Fibroblast of the aortic adventitia (primary cell): ENCODE measurements at regions not wholly inside any gene's neighbourhood (a gene's known extent, or its start where the extent isn't known, plus 50 kb on each side); places are given as distances from the start of the nearest gene placed in this dataset.
A peak's percentile ranks its signal among the peaks of the same experiment; 100 is the strongest.
"Not testable (repeated sequence)": the region's sequence is repeated elsewhere in the genome, so short reads cannot be mapped to it uniquely, and the experiment has no call there.

Experiments
- DNase-seq: peaks from one replicate; pipeline ENCODE4 v3.0.0-alpha.2; 2010; ENCODE audit warnings: low read depth
- H3K4me3 ChIP-seq: 2 replicates; pipeline ENCODE4 v1.5.1; 2011; ENCODE audit warnings: low read depth, mild to moderate bottlenecking, control low read depth, low read length, moderate library complexity
- CTCF ChIP-seq: IDR thresholded peaks from 2 replicates; pipeline ENCODE4 v1.5.1; 2011; ENCODE audit warnings: mild to moderate bottlenecking, low read length, control low read depth, inconsistent platforms; ENCODE audit not compliant: insufficient read depth

GRCh38 chr12:28032811-28033537, 60.4 kb upstream of the PTHLH start:
- DNase-seq = no peak
- no peak overlapping the region for H3K4me3 ChIP-seq
- TF ChIP-seq CTCF = no peak

- DNase-seq = peak; percentile 22
- TF ChIP-seq CTCF = no peak
- no peak overlapping the region for H3K4me3 ChIP-seq
Measured at GRCh38 chr12:28033538-28033915, 61.0 kb upstream of the PTHLH start.

GRCh38 chr12:28034271-28034670, 61.7 kb upstream of the PTHLH start:
- no peak for TF ChIP-seq CTCF
- DNase-seq = no peak
- no peak overlapping the region for H3K4me3 ChIP-seq

- TF ChIP-seq CTCF = no peak
- DNase-seq = peak; percentile 74
- no peak overlapping the region for H3K4me3 ChIP-seq
Measured at GRCh38 chr12:28035500-28035899, 63.0 kb upstream of the PTHLH start.

- no peak for DNase-seq
- no peak for TF ChIP-seq CTCF
- H3K4me3 ChIP-seq = no peak overlapping the region
Measured at GRCh38 chr12:28036940-28037339, 64.4 kb upstream of the PTHLH start.

GRCh38 chr12:28040246-28040645, 67.7 kb upstream of the PTHLH start:
- no peak overlapping the region for H3K4me3 ChIP-seq
- no peak for DNase-seq
- TF ChIP-seq CTCF = no peak

GRCh38 chr12:28046600-28046999, 74.1 kb upstream of the PTHLH start:
- not testable (repeated sequence) for DNase-seq, H3K4me3 ChIP-seq
